AG09309 (cell line): ENCODE measurements at regions not wholly inside any gene's neighbourhood (a gene's known extent, or its start where the extent isn't known, plus 50 kb on each side); places are given as distances from the start of the nearest gene placed in this dataset.

Source experiments
- DNase-seq: peaks from one replicate; pipeline ENCODE4 v3.0.0-alpha.2; 2010; ENCODE audit warnings: low read depth
- H3K4me3 ChIP-seq: 2 replicates; pipeline ENCODE4 v1.5.1; 2011; ENCODE audit warnings: mild to moderate bottlenecking, low read depth, low read length, moderate library complexity; ENCODE audit not compliant: control insufficient read depth
- CTCF ChIP-seq: IDR thresholded peaks from 2 replicates; pipeline ENCODE4 v1.5.1; 2011; ENCODE audit warnings: mild to moderate bottlenecking, low read depth, low read length, inconsistent platforms; ENCODE audit not compliant: insufficient read depth, control insufficient read depth; ENCODE audit errors: missing control alignments

GRCh38 chr7:119969054-119969453, 303.9 kb upstream of the KCND2 start:
- no peak overlapping the region for H3K4me3 ChIP-seq
- TF ChIP-seq CTCF, result no peak
- no peak for DNase-seq

GRCh38 chr7:119969763-119970162, 303.2 kb upstream of the KCND2 start:
- DNase-seq, result no peak
- no peak overlapping the region for H3K4me3 ChIP-seq
- TF ChIP-seq CTCF, result no peak

GRCh38 chr7:119974972-119975371, 298.0 kb upstream of the KCND2 start:
- H3K4me3 ChIP-seq, result no peak overlapping the region
- DNase-seq, result no peak
- TF ChIP-seq CTCF, result no peak

- no peak overlapping the region for H3K4me3 ChIP-seq
- no peak for TF ChIP-seq CTCF
- DNase-seq, result no peak
Measured at GRCh38 chr7:119982884-119983283, 290.1 kb upstream of the KCND2 start.

- H3K4me3 ChIP-seq, result no peak overlapping the region
Measured at GRCh38 chr7:119983468-119983867, 289.5 kb upstream of the KCND2 start.

GRCh38 chr7:119984247-119984646, 288.7 kb upstream of the KCND2 start:
- H3K4me3 ChIP-seq, result no peak overlapping the region
- no peak for DNase-seq
- no peak for TF ChIP-seq CTCF

More at GRCh38 chr7:119983468-119983867, 289.5 kb upstream of the KCND2 start:
- no peak for TF ChIP-seq CTCF
- no peak for DNase-seq

GRCh38 chr7:119988401-119988800, 284.6 kb upstream of the KCND2 start:
- no peak for DNase-seq
- no peak overlapping the region for H3K4me3 ChIP-seq
- no peak for TF ChIP-seq CTCF
